Choroid plexus epithelial cell (primary cell): ENCODE measurements at regions not wholly inside any gene's neighbourhood (a gene's known extent, or its start where the extent isn't known, plus 50 kb on each side); places are given as distances from the start of the nearest gene placed in this dataset.

ENCODE experiments used
- DNase-seq: peaks from one replicate; pipeline ENCODE4 v3.0.0-alpha.2; 2010; ENCODE audit warnings: low read depth
- H3K4me3 ChIP-seq: 2 replicates; pipeline ENCODE4 v1.5.1; 2011; ENCODE audit warnings: low read depth, mild to moderate bottlenecking, control low read depth, low read length, moderate library complexity
- TF ChIP-seq, protein P1 (sequence below): conservative IDR thresholded peaks from 2 replicates; pipeline ENCODE4 v1.5.1; 2011; ENCODE audit warnings: low read depth, mild to moderate bottlenecking, control low read depth, inconsistent platforms, low read length, moderate library complexity

- TF ChIP-seq, protein P1, sequence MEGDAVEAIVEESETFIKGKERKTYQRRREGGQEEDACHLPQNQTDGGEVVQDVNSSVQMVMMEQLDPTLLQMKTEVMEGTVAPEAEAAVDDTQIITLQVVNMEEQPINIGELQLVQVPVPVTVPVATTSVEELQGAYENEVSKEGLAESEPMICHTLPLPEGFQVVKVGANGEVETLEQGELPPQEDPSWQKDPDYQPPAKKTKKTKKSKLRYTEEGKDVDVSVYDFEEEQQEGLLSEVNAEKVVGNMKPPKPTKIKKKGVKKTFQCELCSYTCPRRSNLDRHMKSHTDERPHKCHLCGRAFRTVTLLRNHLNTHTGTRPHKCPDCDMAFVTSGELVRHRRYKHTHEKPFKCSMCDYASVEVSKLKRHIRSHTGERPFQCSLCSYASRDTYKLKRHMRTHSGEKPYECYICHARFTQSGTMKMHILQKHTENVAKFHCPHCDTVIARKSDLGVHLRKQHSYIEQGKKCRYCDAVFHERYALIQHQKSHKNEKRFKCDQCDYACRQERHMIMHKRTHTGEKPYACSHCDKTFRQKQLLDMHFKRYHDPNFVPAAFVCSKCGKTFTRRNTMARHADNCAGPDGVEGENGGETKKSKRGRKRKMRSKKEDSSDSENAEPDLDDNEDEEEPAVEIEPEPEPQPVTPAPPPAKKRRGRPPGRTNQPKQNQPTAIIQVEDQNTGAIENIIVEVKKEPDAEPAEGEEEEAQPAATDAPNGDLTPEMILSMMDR: no peak
- H3K4me3 ChIP-seq: no peak overlapping the region
- DNase-seq: no peak
These were observed 67.8 kb upstream of the SOD3 start for GRCh38 chr4:24727390-24728224.

DNA sequence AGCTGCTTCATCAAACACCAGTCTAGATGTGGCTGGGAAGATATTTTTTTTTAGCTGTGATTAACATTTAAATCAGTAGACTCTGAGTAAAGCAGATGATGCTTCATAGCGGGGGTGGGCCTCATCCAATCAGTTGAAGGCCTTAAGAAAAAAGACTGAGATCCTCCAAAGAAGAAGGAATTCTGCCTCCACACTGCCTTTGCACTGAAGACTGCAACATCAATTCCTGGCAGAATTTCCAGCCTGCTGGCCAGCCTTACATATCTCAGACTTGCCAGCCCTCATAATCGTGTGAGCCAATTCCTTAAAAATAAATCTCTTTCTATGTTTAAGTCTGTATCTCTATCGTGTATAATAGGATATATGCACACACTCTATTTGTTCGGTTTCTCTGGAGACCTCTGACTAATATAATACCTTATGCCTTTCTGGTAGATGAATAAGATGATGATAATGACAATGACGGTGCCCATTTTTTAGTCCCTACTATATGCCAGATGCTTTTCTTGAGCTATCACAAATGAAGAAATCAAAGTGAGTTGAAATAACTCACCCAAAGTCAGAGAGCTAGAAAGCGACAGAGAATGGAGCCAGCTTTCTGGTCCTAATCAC is 66.1 kb upstream of the SOD3 start:
- TF ChIP-seq, protein P1: no peak
- DNase-seq: no peak

DNA sequence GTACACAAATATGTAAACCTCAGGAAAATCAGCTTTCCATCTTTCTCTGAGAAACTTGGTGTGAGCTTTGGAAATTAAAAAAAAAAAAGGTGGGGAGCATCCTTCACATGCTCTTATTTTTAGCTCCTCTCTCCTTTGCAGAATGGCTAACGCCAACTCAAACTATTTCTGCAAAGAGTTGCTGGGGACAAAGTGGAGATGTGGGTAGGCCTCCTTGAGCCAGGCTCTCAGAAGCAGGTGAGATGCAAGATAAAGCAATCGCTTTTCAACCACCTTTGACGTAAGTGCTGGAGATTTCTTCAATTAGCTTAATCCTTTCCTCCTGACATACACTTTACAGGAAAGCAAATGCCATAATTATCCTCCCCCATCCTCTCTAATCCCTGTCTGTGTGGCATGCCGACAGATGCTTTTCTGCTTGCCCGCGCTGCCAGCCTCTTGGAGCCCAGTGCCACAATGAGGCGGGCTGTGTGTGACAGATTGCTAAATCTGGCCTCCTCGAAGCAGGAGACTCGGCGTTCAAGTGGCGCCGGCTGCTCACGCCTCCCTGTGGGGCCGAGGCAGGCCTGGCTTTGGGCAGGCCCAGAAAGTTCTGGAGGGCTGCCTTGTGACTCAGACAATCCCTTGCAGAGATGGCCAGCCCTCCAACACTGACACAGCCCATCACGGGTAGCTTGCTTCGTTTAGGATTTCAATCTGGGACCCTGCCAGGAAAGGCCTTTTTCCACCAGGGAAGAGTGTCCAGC is 64.9 kb upstream of the SOD3 start:
- TF ChIP-seq, protein P1: no peak
- no peak overlapping the region for H3K4me3 ChIP-seq

More for the DNA sequence above, 66.1 kb upstream of the SOD3 start:
- H3K4me3 ChIP-seq: no peak overlapping the region

DNA sequence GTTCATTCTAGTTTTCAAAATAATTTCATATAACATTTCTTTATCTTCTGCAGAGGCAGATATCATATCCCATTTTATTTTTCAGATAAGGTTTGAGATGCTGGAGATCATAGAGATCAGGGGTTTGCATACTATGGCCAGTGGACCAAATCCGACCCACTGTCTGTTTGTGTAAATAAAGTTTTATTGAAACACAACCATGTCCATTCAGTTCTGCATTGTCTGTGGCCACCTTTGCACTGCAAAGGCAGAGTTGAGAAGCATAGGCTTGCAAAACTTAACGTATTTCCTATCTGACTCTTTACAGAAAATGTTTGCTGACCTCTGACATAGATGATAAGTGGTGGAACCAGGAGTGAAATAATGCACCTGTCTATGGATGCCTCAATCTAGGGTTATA is 63.9 kb upstream of the SOD3 start:
- TF ChIP-seq, protein P1: no peak
- no peak overlapping the region for H3K4me3 ChIP-seq
- no peak for DNase-seq

More for the DNA sequence above, 64.9 kb upstream of the SOD3 start:
- peak; percentile 4 for DNase-seq

DNA sequence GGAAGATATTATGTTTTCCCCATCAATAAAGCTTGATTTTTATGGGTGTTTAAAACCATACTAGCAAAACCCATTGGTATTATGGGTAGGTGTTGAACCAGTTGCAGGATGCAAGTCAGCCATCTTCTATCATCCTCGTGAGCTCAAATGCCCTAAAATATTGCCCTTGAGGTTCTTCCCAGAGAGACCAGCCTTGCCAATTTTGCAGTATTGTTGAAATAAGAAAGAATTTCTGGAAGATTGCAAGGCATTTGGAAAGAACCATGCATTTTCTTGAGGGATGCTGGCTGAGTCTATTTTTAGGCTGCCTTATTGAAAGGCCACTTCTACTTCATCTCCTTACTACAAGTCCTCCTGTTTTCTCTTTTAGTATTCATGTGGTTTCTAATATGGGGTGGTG is 60.9 kb upstream of the SOD3 start:
- TF ChIP-seq, protein P1: no peak
- no peak for DNase-seq
- H3K4me3 ChIP-seq: no peak overlapping the region

GRCh38 chr4:24736066-24736465 is 59.3 kb upstream of the SOD3 start:
- peak; percentile 72 for DNase-seq
- no peak overlapping the region for H3K4me3 ChIP-seq
- TF ChIP-seq, protein P1: peak; percentile 89
